ENCODE measurements at regions not wholly inside any gene's neighbourhood (a gene's known extent, or its start where the extent isn't known, plus 50 kb on each side); places are given as distances from the start of the nearest gene placed in this dataset.
A peak's percentile ranks its signal among the peaks of the same experiment; 100 is the strongest.
"Not testable (repeated sequence)": the region's sequence is repeated elsewhere in the genome, so short reads cannot be mapped to it uniquely, and the experiment has no call there.

DNA sequence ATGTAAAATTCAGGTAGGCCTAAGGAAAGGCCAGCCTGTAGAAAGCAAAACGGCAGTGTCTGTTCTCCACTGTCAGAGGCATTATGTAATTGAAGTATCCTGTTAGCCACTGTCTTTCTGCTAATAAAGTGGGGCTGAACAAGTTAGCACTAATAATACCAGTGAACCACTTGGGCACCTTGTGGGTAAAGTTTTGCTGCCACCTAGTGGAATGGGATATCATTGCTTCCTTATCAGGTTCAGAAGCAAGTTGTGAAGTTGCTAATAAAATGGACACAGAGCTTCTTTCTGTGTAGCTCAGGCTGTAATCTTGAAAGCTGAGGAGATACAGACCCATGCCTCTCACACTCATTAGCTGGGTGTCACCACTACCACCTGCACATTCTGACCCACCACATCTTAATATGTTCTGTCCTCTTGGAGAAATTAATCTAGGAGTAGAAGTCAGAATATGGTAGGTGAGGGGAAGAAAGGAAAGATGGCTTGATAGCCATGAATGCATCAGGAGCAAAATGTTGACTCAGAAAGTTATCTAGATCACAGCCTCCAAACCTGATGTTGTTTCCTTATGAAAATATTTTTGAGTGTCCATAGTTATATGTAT, 175.1 kb downstream of the SEPTIN7 start:
- DNase-seq = peak; percentile 19

DNA sequence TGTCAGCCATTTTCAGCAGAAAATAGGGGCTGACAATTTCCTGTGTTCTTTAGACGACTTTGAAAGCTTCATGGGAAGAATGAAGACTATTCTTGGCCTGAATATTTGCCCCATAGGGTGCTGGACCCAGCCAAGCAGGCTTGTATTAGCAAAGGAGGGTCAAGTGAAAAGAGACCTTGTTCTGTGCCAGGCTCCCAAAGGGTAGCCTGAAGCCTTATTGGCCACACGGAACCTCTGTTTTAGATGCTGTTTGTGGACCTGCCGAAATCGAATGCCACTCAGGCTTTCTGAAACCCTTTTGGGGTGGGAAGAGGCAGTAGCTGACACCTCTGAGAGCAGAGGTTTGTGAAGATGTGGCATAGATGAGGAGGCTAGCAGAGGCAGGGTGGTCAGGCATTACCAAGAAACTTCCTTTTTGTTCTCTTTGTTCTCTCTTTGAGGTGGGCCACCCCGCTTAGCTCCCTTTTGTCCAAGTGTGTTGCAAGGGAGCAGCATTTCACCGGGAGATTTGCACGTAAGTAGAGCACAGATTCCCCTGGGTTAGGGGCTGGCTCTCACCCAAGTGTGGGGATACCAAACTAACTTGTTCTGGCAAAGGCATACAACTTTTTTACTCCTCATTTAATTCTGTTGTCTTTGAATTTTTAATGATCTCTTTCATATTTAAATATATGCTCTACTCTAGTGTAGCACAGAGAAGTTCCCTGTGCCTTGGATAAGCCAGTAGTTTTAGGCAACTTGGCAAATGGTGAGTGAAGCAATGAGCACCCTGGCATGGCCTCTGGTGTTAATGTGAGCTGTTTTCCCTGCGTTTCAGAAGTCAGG, 174.0 kb upstream of the EEPD1 start:
- DNase-seq = not testable (repeated sequence)

DNA sequence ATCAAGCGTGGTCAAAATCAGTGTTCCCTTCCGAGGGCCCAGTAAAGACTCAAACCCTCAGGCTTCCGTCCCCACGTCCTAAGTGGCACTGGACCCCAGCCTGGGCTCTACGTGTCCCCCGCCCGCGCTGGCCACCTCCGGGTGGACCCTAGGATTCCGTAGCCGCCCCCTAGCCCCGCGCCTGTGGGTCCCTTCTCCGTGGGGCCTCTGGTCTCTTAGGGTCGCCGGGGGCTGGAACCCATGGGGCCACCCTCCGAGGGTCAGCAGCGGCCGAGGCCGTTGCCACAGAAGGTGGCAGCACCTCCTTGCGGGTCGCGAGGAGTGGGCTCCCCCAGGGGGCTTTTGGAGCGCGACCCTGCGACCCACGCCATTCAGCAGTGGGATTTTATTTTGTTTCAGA, 170.5 kb upstream of the EEPD1 start:
- DNase-seq = no peak

DNA sequence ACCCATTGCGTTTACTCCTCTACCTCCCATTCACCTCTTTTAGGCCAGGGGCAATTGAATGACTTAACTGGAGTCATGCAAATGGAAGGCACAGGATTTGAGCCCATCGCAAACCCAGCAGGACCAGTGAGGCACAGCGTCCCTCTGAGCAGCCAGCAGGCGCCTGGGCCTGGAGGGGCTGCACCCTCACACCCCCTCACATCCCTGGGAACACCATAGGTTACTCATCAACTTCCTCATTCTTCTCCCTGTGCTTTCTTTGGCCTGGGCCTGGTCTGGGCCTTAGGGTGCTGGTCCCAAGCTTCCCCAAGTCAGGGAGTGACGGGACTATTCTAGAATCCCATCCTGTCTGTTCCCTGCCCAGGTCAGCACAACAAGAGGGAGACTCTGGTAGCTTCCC, 169.4 kb upstream of the EEPD1 start:
- DNase-seq = no peak

DNA sequence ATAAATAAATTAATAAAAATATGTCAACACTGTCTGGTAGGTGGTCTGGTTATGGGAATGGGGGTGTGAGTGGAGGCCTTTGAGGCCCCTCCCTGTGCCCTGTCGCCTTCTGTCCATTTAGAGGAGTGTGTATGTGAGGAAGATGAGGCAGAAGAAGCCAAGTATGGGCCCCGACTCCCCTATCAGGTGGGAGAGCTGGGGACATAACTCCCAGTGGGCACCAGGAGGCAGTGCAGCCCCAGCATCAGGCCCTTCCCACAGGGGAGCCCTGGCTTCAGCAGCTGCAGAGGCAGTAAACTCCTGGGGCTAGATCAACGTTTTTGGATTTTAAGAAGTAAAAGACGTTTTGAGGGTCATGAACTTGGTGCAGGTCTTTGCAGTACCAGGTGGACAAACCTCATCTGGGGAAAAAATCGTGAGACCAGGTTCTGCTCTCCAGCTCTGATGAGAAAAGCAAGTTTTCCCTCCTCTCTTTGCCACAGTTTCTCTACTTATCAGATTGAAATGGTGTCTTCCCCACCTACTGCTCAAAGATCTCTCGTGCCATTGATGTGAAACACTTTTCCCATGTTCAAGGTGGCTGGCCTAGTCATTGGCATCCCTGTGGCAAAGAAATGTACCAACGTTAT, 167.8 kb upstream of the EEPD1 start:
- DNase-seq = peak; percentile 32

DNA sequence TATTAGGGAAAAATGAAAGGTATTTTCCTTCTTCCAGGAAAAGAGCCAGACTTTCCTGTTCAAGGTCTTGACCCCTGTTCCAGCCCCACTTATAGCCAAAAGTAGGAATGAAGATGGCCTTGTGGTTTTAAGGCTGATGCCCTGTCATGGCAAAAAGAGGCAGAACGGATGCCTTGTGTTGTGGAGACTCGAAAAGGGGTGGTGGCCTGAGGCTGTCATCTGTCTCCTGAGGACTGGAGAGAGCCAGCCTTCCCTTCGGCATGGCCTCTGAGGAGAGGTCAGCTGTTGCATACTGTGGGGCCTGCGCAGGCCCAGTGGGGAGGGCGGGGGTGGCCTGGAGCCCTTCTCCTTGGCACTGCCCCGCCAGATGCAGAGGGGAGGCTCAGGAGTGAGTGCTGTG, 166.0 kb upstream of the EEPD1 start:
- no peak for DNase-seq

DNA sequence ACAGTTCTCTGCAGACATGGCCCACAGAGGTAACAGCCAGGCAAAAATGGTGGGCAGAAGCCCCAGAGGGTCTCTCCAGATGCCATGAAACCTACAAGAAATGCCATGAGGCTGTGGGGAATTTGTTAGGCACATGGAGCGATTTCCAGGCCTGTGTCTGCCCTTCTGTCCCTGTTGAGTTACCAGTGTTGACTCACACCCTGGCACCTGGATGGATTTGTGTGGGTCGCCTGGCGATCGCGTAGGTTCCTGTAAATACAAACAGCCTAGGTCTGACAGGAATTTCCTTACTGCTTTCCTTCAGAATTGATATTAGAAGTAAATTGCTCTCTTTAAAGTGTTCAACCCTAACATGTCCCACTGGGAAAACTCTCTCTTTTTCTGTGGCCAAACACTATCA, 164.9 kb upstream of the EEPD1 start:
- DNase-seq = no peak

DNA sequence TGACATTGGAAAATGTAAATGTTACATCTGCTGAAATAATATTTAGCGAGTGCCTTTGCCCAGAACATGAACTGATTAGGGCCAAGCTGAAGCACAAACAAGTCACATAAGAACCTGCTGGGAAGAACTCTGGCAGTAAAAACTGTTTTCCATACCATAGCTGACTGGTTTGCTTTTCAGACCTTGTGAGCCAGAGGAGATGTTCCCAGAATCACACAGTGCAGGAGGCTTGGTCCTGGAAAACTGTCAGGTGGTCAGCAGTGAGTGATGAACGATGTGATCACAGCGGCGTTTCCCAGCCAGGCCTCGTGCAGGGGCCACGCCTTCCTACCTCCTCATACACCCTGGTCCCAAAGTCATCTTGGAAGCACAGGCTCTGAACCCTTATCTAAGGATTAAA, 164.2 kb upstream of the EEPD1 start:
- DNase-seq = no peak

DNA sequence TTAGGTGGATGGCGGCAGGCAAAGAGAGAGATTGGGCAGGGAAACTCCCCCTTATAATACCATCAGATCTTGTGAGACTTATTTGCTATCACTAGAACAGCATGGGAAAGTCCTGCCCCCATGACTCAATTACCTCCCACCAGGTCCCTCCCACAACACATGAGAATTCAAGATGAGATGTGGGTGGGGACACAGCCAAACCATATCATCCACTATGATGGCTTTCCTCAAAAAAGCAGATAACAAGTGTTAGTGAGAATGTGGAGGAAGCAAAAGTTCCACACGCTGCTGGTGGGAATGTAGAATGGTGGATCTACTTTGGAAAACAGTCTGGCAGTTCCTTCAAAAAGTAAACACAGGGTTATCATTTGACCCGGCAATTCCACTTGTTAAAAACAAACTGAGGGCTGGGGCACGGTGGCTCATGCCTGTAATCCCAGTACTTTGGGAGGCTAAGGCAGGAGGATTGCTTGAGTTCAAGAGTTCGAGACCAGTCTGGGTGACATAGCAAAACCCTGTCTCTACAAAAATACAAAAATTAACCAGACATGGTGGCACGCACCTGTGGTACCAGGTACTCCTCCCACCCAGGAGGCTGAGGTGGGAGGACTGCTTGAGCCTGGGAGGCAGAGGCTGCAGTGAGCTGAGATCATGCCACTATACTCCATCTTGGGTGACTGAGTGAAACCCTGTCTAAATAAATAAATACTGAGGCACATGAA, 161.4 kb upstream of the EEPD1 start:
- DNase-seq = no peak

DNA sequence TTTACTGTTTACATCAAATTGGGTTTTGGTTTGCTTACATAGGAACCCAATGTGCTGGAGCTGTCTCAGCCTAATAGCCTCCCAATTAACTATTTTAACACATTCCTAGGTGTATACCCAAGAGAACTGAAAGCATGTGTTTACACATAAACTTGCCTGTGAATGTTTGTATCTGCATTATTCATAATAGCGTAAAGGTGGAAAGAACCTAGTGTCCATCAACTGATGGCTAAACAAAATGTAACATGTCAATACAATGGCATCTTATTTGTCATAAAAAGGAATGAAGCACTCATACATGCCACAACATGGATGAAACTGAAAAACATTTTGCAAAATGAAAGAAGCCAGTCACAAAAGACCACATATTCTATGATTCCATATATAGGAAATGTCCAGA, 160.6 kb upstream of the EEPD1 start:
- DNase-seq = no peak

DNA sequence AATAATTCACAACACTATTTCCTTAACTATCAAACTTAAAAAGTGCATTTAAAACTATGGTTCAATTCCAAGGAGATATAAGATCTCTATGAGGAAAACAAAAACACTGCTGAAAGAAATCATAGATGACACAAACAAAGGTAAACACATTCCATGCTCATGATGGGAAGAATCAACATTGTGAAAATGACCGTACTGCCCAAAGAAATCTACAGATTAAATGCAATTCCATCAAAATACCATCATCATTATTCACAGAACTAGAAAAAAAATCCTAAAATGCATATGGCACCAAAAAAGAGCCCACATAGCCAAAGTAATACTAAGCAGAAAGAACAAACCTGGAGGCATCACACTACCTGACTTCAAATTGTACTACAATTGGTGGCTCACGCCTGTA, 159.9 kb upstream of the EEPD1 start:
- DNase-seq = no peak

DNA sequence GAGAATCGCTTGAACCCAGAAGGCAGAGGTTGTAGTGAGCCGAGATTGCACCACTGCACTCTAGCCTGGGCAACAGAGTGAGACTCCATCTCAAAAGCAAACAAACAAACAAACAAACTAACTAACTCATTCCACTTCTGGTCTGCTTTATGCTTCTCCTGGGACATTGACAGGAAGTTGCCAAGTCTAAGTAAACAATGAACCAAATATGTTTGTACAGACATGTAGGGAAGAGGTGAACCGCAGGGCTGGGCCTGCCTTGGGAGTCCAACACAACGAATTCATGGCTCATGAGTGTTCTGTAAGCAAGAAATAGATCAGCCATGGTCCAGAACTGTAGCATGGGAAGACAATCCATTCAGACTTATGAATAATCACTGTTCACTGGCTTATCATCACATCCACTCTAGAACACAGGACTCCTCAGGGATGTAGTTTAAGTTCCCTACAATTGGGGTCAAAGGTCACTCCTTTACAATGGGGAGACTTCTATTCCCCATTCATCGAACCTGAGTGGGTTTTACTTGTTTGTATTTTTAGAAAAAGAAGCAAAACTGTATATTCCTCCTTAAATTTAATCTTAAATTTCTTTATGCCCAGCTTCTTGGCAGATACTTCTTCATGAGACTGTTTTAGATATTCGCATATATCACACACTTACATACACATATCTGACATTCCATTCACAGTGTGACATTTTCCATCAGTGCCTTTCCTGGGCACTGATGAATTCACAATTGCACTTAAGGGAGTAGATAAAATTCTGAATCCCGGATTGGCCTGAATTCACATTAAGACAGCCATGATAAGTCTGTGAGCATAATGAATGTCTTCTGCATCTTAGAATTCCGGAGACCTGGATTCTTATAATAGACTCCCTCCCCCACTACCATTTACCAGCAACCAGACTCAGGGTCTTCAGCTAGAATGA, 159.1 kb upstream of the EEPD1 start:
- DNase-seq = no peak

DNA sequence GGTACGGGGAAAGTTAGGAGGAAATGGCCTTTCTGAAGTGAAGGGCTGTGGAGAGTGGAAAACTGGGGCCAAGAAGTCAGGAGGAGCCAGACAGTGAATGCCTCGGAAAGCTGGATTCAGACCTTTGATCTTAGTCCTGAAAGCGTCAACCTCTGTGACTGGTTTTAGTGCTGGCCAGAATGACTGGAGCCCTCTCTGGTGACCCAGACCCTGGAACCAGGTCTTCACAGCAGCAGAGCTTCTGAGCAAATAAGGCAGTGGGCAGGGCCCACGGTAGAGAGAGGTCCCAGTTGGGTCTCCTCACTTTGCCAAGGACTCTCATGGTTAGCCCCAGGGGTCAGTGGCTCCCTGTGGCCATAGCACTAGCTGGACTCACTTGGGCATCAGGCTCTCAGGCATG, 157.7 kb upstream of the EEPD1 start:
- DNase-seq = no peak

DNA sequence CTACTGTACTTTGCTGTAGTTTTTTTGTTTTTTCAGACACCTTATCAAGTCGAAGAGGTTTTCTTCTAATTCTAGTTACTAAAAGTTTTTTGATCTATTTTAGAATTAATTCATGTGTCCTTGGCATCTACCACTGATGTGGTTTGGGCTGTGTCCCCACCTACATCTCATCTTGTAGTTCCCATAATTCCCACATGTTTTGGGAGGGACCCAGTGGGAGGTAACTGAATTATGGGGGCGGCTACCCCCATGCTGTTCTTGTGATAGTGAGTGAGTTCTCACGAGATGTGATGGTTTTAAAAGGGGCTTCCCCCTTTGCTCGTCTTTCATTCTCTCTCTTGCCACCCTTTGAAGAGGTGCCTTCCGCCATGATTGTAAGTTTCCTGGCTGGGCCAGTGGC, 154.6 kb upstream of the EEPD1 start:
- DNase-seq = no peak

DNA sequence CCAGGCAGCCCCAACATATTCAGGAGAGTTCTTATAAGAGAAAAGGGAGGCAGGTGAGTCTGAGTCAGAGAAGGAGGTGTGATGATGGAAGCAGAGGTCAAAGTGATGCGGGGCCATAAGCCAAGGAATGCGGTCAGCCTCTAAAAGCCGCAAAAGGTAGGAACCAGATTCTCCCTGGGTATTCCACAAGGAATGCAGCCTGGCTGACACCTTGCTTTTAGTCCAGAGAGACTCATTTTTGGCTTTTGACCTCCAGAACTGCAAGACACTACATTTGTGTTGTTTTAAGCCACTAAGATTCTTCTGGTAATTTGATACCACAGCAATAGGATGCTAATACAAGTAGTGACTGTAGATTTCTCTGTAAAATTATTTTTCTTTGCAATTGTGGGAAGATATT, 151.5 kb upstream of the EEPD1 start:
- DNase-seq = no peak

DNA sequence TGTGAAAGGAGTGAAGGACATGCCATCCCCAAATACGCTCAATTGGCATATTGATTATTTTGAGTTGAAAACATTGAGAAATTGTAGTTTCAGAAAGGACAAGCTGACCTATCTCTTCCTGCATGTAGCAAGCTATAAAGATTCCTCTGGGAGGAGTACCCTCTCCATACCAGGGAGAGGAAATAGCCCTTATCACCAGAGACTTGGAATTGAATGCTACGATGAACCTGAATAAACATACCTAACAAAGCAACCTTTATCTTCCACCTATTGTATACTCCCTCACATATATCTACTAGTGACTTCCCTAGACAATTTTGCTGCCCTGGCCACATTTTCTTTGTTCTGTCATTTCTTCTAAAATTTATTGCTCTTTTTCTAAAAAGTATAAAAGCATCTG, 150.2 kb upstream of the EEPD1 start:
- no peak for DNase-seq

DNA sequence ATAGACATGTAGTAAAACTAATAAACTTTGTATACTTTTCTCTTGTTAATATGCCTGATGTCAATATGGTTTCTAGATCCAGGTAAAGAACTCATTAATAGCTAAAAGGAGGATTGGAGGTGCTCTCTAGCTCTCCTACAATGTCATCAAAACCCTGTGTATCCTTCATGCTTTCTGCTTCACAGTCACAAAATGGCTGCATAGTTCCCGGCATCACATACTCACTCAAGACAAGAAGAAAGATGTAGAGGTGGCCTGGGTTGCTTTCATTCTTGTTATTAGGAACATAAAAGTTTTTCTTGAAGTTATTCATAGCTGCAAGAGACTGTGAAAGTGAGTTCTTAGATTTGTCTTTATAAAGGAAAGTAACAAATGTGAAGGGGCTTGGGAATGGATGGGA, 149.7 kb upstream of the EEPD1 start:
- no peak for DNase-seq

DNA sequence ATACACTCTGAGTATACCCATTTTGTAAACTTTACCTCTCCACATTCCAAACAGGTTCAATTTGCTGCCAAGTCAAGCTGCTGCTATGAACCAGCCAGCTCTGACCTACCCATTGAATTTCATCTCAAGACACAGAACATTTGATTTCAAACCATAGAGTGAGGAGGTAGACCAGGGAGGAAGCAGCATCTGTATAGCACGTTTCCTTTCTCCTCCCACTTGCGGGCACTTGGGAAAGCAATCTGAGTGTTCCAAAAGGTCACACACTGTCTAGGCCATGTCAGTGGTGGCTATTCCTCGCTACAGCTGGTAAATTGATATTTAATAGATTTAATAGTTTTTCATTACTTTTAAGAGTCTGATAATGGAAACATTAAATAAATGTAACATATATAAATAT, 147.8 kb upstream of the EEPD1 start:
- DNase-seq = no peak

DNA sequence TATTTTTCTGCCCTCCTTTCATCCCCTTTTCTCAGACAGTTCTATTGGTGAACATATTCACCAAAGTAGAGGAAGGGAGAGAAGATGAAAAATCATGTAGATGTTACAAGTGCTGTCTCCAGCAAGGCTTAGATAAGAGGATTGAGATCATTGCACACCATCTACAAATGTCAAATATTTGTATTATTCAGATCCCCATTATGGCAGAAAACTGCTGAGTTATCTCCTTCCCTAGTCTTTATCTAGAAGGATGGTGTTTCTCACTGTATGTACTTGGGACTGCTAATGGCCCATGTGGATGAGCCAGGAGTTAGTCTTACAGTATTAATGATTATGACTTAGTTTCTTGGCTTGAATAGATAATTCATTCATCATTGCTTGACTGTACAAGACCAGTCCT, 147.2 kb upstream of the EEPD1 start:
- DNase-seq = no peak

DNA sequence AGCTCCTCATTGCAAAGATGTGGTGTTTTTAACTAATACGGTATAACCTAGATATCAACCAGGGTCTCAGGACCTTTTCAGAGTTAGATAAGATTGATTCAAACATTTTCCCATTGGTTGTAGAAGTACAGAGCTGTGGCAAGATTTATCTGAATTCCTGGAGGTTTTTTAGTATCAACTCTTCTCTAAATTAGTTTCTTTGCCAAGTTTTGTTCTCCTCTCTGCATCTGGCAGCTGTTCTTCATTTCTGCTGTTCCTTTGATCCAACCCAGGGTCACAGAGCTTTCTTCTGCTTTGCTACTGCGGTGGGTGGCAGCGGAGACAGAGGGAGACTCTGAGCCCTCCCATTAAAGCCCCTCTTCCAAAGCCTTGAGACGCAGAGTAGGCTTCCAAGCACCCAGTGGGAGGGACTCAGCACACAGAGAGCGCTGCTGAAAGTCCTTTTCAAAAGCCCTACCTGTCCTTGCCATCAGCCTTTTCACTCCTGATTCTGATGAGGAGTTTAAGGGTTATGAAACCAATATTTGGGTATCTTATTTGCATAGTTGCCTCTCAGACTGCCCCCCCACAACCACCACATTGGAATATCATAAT, 146.3 kb upstream of the EEPD1 start:
- no peak for DNase-seq

DNA sequence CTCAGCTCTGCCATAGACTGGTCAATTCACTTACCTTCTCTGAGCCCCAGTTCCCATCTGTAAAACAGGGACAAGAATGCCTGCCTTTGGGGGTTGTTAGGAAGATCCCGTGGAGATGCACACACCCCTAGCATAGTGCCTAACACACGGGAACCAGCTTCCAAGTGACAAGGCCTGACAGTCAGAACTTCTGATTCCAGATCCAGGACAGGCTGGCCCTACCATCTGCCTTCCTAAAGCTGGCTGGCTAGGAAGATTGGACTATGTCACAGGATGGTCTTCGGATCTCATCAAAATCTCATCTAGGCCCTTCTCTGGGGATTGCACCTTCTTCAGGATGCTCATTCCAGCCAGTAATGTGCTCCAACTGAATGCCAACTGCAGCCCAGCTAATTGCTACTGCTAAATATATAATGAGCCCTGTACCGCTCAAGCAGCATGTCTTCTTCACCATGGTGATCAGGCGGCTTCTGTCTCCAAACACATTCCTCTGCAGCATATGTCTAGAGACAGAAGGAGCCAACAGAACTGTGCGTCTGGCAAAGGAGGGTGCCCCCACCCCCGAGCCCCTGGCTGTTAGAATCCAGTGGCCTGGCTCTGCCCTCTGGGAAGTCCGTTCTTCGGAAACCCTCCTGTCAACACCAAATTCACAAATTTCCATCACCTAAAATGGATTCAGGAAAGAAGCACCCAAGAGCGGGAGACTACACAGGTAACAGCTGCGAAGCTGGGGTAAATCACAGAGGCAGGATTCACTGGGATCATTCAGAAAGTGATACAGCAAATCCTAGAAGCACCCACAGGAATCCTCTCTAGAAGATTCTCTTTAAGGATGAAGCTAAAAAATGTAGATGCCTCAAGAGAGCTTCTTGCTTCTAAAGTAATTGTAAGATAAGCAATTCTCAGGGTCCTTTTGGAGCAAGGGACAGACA, 142.1 kb upstream of the EEPD1 start:
- DNase-seq = no peak

Measured in NCI-H1417 treated with DMSO at 0.1 percent for 48 hours (cell line).